ENCODE measurements at regions not wholly inside any gene's neighbourhood (a gene's known extent, or its start where the extent isn't known, plus 50 kb on each side); places are given as distances from the start of the nearest gene placed in this dataset.

DNA sequence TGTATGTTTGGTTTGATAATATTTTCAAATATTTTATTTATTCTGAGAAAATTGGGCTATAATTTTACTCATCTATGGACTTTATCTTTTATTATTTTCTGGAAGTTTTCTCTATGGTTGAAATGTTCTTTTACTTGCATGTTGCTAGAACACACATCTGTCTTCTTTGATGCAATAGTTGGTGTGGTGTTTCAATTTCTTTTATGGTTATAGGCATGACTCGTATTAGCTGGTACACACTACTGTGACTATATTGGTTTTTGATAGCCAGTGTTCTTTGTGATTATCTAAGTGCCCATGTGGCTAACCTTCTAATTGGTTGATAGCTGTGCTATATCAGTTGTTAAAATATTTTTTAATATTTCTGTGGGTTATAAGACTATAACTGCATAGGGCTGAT lies 1343.3 kb upstream of the GJE1 start:
- H2AFZ ChIP-seq (ENCODE audit: low read depth, low read length), result no peak overlapping the region
- CTCF ChIA-PET (ENCODE audit: low intra/inter-chr PET ratio), result interaction anchor here (0.7 kb wide), 1 partner anchor 12 kb away, joined by 3 read pairs; no protein-coding TSS in a partner anchor

More for the DNA sequence above, 1343.3 kb upstream of the GJE1 start:
- intact Hi-C loops (cut with micrococcal nuclease) (no loop called here), in situ Hi-C loops (cut with MboI) (loop anchor here (25.0 kb wide), 1 partner anchor 498 kb away; no protein-coding TSS in a partner anchor)
- BruUV-seq (replicated peaks), result no TSS peak
- no peak for ATAC-seq
- H3K4me3 ChIP-seq, result no peak overlapping the region
- WGBS (ENCODE audit: insufficient coverage, low coverage, missing lambda C conversion rate), result 9% methylated on average over 1 of the region's 1 CpG
- no peak overlapping the region for H3K27ac ChIP-seq (ENCODE audit: extremely low read depth, low read depth, low read length)
- no peak for DNase-seq (ENCODE audit: extremely low read depth in 1 of 4, low spot score in 3 of 4)
- H3K4me1 ChIP-seq (replicated peaks in 1 of 2; ENCODE audit: control insufficient read depth in 2 of 2, insufficient read depth in 2 of 2, low read length in 2 of 2), result no peaks in the 10 kb centered on the region
- TF ChIP-seq HMGXB4 (CRISPR knock-in tag; IDR thresholded peaks at IDR 0.05) (no peak), GTF2E2 (tag; IDR thresholded peaks at IDR 0.05) (no peak), RAD21 (CRISPR knock-in tag; conservative IDR thresholded peaks at IDR 0.05 in 1 of 2, IDR thresholded peaks at IDR 0.05 in 1 of 2) (no peak), RAD51 (IDR thresholded peaks at IDR 0.05; ENCODE audit: borderline replicate concordance, low read depth) (no peak)
- FAIRE-seq, result no peak
- no peaks in the 10 kb centered on the region for H3K79me2 ChIP-seq (ENCODE audit: control insufficient read depth, insufficient read depth, low read length)
- no peak overlapping the region for H3K4me2 ChIP-seq (ENCODE audit: insufficient read depth, low read length)
- no peaks in the 10 kb centered on the region for H3K9me1 ChIP-seq (ENCODE audit: control insufficient read depth, insufficient read depth, low read length)
- POLR2A ChIA-PET, result interaction anchor here (0.5 kb wide), 1 partner anchor 1415 kb away, joined by 3 read pairs; no protein-coding TSS in a partner anchor
- H3K9ac ChIP-seq (ENCODE audit: insufficient read depth in 1 of 2, low read depth in 2 of 2, low read length in 2 of 2), result no peak overlapping the region
- no peaks in the 10 kb centered on the region for H4K20me1 ChIP-seq (replicated peaks; ENCODE audit: control insufficient read depth, insufficient read depth, low read length)
- H3K36me3 ChIP-seq (ENCODE audit: control insufficient read depth, insufficient read depth, low read length), result no peaks in the 10 kb centered on the region
- no peaks in the 10 kb centered on the region for H3K9me3 ChIP-seq (replicated peaks; ENCODE audit: control insufficient read depth, insufficient read depth, low read depth, low read length)
- no peaks in the 10 kb centered on the region for H3K27me3 ChIP-seq (ENCODE audit: control insufficient read depth in 2 of 2, insufficient read depth in 2 of 2, low read length in 2 of 2)

Measured in K562 (cell line).